GM12864 (cell line): ENCODE measurements at regions not wholly inside any gene's neighbourhood (a gene's known extent, or its start where the extent isn't known, plus 50 kb on each side); places are given as distances from the start of the nearest gene placed in this dataset.
"Not testable (repeated sequence)": the region's sequence is repeated elsewhere in the genome, so short reads cannot be mapped to it uniquely, and the experiment has no call there.

Experiments
- DNase-seq: peaks from one replicate; pipeline ENCODE4 v3.0.0-alpha.2; 2011; ENCODE audit warnings: low read depth
- H3K4me3 ChIP-seq: 2 replicates; pipeline ENCODE4 v1.5.1; 2011; ENCODE audit warnings: mild to moderate bottlenecking, low read depth, low read length, control low read depth

DNA sequence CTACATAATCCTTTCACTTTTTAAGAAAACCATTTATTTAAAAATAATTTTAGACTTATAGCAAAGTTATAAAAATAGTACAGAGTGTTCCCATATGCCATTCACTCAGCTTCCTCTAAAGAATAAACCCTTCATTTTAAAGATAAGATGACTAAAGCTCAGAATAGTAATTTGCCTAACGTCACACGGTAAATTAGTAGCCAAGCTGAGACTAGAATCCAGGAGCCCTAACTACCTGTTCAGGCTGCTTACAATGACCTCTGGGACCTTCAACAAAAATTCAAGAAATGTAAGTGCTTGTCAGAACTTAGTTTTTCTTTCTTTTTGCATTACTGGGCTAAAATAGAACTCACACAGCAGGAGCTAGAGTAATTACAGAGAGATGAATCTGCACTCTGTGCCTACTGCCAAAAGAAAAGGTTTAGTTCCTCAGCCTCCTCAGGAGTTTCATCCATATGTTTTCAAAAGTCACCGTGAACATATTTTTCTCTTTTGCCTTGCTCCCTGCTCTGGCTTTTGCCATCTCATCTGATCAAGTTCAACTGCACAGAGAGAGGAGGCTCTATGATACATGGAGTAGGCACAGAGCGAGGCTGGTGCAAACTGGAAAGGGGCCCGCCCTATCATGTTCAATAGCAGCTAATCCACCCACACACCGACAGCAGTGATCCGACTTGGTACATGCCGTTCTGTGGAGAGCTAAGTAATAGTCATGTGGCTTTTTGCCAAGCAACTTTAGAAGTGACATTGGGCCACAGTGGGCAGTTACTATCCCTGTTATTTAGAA lies 112.7 kb upstream of the SEC22B start:
- DNase-seq, H3K4me3 ChIP-seq: not testable (repeated sequence)

DNA sequence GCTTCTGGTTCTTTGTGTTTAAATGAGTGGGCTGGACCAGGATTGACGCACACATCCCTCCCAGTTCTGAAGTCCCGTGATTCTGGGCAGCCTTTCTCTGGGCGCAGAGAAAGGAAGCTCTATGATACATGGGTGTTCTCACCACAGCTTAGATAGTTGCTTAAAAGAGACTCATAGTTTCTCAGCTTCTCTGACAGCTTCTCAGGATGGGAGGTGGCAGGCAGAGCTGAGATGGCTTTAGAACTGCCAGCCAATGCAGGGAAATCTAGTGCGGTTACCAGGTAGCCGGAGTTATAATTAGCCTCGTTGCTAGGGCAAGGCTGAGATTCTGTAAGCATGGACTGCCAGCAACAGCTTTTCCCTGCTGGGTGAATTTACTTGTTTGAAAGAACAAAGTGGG lies 111.8 kb upstream of the SEC22B start:
- H3K4me3 ChIP-seq: not testable (repeated sequence)

DNA sequence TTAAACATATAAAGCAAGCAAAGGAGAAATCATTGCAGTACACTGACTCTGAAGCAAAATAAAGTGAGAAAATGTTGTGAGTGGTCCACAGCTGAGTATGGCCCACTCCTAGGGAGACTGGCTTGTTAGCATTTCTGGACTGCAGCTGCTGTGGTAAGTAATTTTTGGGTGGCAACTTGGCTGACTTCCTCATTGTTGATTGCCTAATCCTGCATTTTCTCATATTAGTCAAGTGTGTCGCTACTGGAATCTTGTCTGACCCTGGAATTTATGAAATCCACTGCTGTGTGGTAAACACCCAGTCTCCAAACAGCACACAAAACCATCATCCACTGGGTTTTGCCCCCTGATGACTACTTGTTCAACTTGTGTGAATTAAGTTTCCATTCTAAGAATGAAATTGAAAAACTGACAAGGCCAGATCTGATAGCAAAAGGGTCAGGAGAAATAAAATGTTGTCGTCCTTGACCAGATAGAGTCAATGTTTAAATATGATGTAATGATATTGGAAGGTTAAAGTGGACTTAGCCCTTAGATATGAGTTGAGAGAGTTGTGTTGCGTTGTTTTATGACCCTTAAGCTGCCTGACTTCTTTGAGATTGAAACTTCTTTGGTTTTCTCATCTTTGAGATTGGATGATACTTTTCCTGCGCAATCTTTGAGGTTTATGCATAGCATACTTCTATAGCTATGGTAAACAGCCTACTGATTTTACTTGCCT lies 106.6 kb upstream of the SEC22B start:
- not testable (repeated sequence) for H3K4me3 ChIP-seq, DNase-seq

More for the DNA sequence above, 111.8 kb upstream of the SEC22B start:
- not testable (repeated sequence) for DNase-seq

DNA sequence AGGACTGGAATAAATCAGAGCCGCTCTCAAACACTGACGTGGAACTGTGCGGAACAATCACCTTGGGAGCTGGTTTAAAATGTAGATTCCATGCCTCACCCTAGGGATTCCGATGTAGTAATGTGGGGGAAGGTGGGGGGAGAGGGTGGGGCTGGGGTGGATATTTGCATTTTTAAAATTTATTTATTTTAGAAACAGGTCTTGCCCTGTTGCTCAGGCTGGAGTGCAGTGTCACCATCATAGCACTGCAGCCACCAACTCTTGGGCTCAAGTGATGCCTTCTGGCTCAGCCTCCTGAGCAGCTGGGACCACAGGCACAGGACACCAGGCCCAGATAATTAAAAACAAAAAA lies 101.9 kb upstream of the SEC22B start:
- DNase-seq, H3K4me3 ChIP-seq: not testable (repeated sequence)

DNA sequence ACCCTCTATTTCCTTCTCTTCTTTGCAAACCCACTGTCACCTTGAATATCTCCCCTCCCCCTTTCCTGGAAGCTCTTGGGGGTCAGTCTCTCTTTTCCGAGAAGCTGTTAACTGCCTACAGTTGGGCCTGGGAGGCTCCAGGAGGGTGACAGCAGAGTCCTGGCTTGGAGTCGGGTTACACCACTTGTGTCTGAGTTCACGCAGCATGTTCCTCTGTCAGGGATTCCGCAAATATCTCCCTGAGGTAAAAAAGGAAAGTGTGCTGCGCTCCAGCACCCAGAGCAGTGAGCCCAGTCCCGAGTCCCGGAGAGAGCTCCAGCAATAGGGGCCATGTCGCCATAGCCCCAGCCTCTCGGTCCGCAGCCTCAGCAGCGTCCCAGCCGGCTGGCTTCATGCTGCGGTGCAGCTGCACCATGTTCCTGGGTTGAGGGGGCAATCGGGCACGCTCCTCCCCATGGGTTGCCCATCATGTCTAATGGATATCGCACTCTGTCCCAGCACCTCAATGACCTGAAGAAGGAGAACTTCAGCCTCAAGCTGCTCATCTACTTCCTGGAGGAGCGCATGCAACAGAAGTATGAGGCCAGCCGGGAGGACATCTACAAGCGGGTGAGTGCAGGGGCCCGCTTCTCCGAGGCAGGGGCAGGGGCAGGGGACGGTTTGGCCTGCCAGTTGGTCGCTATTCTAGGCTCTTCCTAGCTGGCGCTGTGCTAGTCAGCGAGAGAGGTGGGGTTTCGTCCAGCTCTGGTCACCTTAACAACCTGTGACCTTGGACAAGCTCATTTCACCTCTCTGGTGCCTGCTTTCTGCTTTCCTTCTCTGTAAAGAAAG lies 101.3 kb upstream of the SEC22B start:
- H3K4me3 ChIP-seq, DNase-seq: not testable (repeated sequence)

GRCh38 chr1:120276710-120277109 lies 100.4 kb upstream of the SEC22B start:
- DNase-seq, H3K4me3 ChIP-seq: not testable (repeated sequence)

GRCh38 chr1:120274438-120274837 lies 98.1 kb upstream of the SEC22B start:
- not testable (repeated sequence) for DNase-seq, H3K4me3 ChIP-seq

DNA sequence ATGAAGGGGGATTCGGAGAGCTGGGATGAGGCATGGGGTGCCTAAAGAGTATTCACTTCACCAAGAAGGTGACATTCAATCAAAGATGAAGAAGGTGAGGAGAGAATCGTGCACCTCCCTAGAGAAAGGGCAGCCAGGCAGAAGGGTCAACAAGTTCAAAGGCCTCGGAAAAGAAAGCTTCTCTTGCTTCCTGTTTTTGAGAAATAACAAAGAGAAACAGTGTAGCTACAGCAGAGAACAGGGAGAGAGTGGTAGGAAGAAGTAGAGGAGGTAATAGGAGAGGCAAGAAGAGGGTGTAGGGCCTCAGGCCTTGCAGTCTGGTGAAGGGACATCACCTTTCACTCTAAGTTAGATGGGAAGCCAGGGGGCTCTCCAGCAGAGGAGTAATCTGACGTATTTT lies 97.0 kb upstream of the SEC22B start:
- not testable (repeated sequence) for H3K4me3 ChIP-seq, DNase-seq

GRCh38 chr1:120272242-120272641 lies 95.9 kb upstream of the SEC22B start:
- DNase-seq, H3K4me3 ChIP-seq: not testable (repeated sequence)

DNA sequence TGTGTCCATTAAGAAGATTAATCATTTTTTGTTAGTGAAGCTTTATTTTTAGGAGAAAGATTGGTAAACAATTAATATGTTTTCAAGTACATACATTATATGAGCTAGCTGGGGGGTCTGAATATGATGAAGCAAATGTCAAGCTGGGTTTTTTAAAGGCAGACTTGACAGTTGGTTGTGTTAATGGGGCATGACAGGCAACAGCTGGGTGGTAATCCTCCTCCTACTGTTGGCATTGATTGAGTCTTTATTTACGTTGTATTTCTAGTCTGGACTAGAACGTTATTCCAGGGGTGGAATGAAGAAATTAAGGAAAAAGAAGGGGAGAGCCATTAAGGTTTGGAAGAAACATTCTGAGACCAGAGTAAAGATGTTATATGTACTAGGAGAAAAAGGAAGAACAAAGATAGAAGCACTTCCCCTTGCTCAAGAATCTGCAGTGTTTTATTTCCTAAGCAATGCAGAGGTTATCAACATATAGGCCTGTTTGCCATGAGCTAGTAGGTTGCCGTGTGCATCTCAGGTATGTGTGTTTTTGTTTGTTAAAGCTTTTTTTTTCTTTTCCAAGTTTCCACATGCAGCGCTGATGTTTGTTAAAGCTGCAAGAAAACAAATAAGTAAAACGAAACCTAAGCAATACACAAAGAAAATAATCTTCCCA lies 95.4 kb upstream of the SEC22B start:
- H3K4me3 ChIP-seq, DNase-seq: not testable (repeated sequence)

- DNase-seq, H3K4me3 ChIP-seq: not testable (repeated sequence)
Measured at GRCh38 chr1:120267894-120268551, 91.7 kb upstream of the SEC22B start.

GRCh38 chr1:120264564-120264963 lies 88.2 kb upstream of the SEC22B start:
- not testable (repeated sequence) for H3K4me3 ChIP-seq, DNase-seq

- not testable (repeated sequence) for DNase-seq, H3K4me3 ChIP-seq
Measured at GRCh38 chr1:120262791-120263751, 86.8 kb upstream of the SEC22B start.

DNA sequence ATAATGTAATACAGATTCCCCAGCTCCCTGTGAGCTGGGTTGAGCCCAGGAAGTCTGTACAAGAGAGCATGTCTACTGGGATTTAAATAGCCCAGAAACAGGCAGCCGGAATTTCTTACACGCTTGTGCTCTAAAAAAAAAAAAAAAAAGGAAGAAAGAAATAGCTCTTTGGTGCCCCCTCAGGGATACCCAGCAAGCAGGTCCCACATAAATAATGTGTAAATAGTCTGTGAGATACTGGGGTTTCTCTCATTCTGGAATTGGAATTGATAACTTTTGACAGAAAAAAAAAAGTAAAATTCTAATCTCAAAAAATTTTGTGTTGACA lies 81.4 kb upstream of the SEC22B start:
- not testable (repeated sequence) for DNase-seq, H3K4me3 ChIP-seq

- DNase-seq, H3K4me3 ChIP-seq: not testable (repeated sequence)
Measured at GRCh38 chr1:120257064-120257777, 80.9 kb upstream of the SEC22B start.

DNA sequence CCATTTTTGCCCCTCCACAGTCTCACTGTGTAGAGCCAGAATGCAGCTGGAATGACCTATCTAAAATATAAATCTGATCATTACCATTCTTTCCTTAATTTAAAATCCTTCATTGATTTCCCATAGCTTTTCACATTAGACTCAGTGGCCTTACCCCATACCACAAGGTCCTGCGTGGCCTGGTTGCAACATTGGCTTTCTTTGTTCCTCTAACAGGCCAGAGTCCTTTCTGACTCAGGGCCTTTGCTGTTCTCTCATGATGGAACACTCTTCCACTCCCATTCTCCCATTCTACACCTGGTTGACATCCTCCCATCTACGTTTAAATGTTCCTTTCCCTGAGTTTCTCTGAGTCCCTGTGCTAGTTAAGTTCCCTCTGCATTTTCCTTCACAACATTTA lies 74.4 kb upstream of the SEC22B start:
- not testable (repeated sequence) for DNase-seq, H3K4me3 ChIP-seq
